CD14-positive monocyte (primary cell): ENCODE measurements at regions not wholly inside any gene's neighbourhood (a gene's known extent, or its start where the extent isn't known, plus 50 kb on each side); places are given as distances from the start of the nearest gene placed in this dataset.

Experiments
- DNase-seq, 3 donors: peaks; one replicate each; pipeline ENCODE4 v3.0.0-alpha.2; 2011 to 2022
- H2AFZ ChIP-seq: 2 replicates; pipeline ENCODE4 v1.6.0; 2012; ENCODE audit warnings: mild to moderate bottlenecking, low read depth, low read length, inconsistent platforms; ENCODE audit not compliant: insufficient read depth, poor library complexity, severe bottlenecking
- H3K27ac ChIP-seq, 2 donors: 1 replicate in 1 of 2; 2 replicates in 1 of 2; pipeline ENCODE4 v1.5.1; 2012 to 2013; ENCODE audit warnings: low read length in 2 of 2, control low read depth in 1 of 2, inconsistent platforms in 1 of 2, low read depth in 1 of 2, mild to moderate bottlenecking in 1 of 2
- H3K27me3 ChIP-seq, 2 donors: one replicate each; pipeline versions ENCODE4 v1.6.0 to v1.6.1; 2011 to 2013; ENCODE audit warnings: low read length in 2 of 2; ENCODE audit not compliant: control insufficient read depth in 2 of 2, insufficient read depth in 2 of 2
- H3K36me3 ChIP-seq, 2 donors: replicated peaks in 1 of 2; 1 replicate in 1 of 2; 2 replicates in 1 of 2; pipeline versions ENCODE4 v1.5.1 to v1.6.1; 2012 to 2013; ENCODE audit warnings: low read length in 2 of 2, control low read depth in 1 of 2, inconsistent platforms in 1 of 2, mild to moderate bottlenecking in 1 of 2; ENCODE audit not compliant: insufficient read depth in 2 of 2, control insufficient read depth in 1 of 2
- H3K4me1 ChIP-seq, 2 donors: 1 replicate in 1 of 2; 2 replicates in 1 of 2; pipeline versions ENCODE4 v1.5.1 to v1.6.1; 2012 to 2013; ENCODE audit warnings: low read length in 2 of 2, control low read depth in 1 of 2, inconsistent platforms in 1 of 2, mild to moderate bottlenecking in 1 of 2, moderate library complexity in 1 of 2; ENCODE audit not compliant: insufficient read depth in 2 of 2, control insufficient read depth in 1 of 2
- H3K4me2 ChIP-seq: replicated peaks from 2 replicates; pipeline ENCODE3; 2012; ENCODE audit warnings: low read length, moderate library complexity, mild to moderate bottlenecking; ENCODE audit not compliant: poor library complexity, severe bottlenecking; ENCODE audit errors: extremely low read depth
- H3K4me3 ChIP-seq, 3 experiments: fragments of 200-600 bp in 1 of 3; sonication (generic) in 1 of 3; replicated peaks in 1 of 3; 1 replicate in 2 of 3; 2 replicates in 1 of 3; pipeline ENCODE4 v1.5.1; 2011 to 2013; ENCODE audit warnings: low read length in 3 of 3, mild to moderate bottlenecking in 3 of 3, control low read depth in 2 of 3, low read depth in 2 of 3, inconsistent platforms in 1 of 3, moderate library complexity in 1 of 3
- H3K79me2 ChIP-seq: 2 replicates; pipeline ENCODE4 v1.6.0; 2012; ENCODE audit warnings: mild to moderate bottlenecking, control low read depth, inconsistent platforms, low read length, moderate library complexity; ENCODE audit not compliant: insufficient read depth
- H3K9ac ChIP-seq: 2 replicates; pipeline ENCODE4 v1.6.0; 2017; ENCODE audit warnings: low read length, mild to moderate bottlenecking; ENCODE audit not compliant: insufficient read depth, poor library complexity, severe bottlenecking
- H3K9me3 ChIP-seq, 2 donors: replicated peaks in 1 of 2; 1 replicate in 1 of 2; 2 replicates in 1 of 2; pipeline versions ENCODE4 v1.5.1 to v1.6.1; 2012 to 2013; ENCODE audit warnings: low read length in 2 of 2, control low read depth in 1 of 2; ENCODE audit not compliant: control insufficient read depth in 1 of 2, insufficient read depth in 1 of 2
- H4K20me1 ChIP-seq: 2 replicates; pipeline ENCODE4 v1.6.0; 2012; ENCODE audit warnings: mild to moderate bottlenecking, low read length, control low read depth, moderate library complexity; ENCODE audit not compliant: insufficient read depth
- H3K27ac Mint-ChIP-seq, 7 donors: one replicate each; pipeline ENCODE4 v1.8.0; 2020; ENCODE audit warnings: mild to moderate bottlenecking in 7 of 7, mixed read lengths in 7 of 7, moderate library complexity in 6 of 7, inconsistent platforms in 2 of 7
- H3K27me3 Mint-ChIP-seq, 3 donors: one replicate each; pipeline ENCODE4 v1.8.0; 2021 to 2022; ENCODE audit warnings: low read depth in 3 of 3, mild to moderate bottlenecking in 3 of 3, mixed read lengths in 3 of 3, moderate library complexity in 3 of 3, inconsistent platforms in 1 of 3
- H3K36me3 Mint-ChIP-seq, 2 donors: one replicate each; pipeline ENCODE4 v1.8.0; 2020; ENCODE audit warnings: mixed read lengths in 2 of 2, inconsistent platforms in 1 of 2, mild to moderate bottlenecking in 1 of 2
- H3K4me1 Mint-ChIP-seq: one replicate; pipeline ENCODE4 v1.8.0; 2020; ENCODE audit warnings: mild to moderate bottlenecking, mixed read lengths
- H3K4me3 Mint-ChIP-seq, 2 donors: one replicate each; pipeline ENCODE4 v1.8.0; 2020; ENCODE audit warnings: mild to moderate bottlenecking in 2 of 2, mixed read lengths in 2 of 2, moderate library complexity in 1 of 2
- H3K9me3 Mint-ChIP-seq, 7 donors: one replicate each; pipeline ENCODE4 v1.8.0; 2020 to 2022; ENCODE audit warnings: mixed read lengths in 7 of 7, mild to moderate bottlenecking in 6 of 7, moderate library complexity in 6 of 7, inconsistent platforms in 2 of 7
- CTCF ChIP-seq: fragments of 200-600 bp; IDR thresholded peaks from one replicate; pipeline ENCODE4 v1.8.0; 2022; ENCODE audit warnings: antibody characterized with exemption, mild to moderate bottlenecking
- WGBS: methylation state at CpG from one replicate; pipeline ENCODE4 v1.1.5; 2013; ENCODE audit warnings: missing lambda C conversion rate; ENCODE audit not compliant: insufficient coverage; 5-methylcytosine and 5-hydroxymethylcytosine counted together
- intact Hi-C, 2 donors: fragments of 100-400 bp; cut with micrococcal nuclease; formaldehyde crosslinking; loops; one replicate each; pipeline versions ENCODE4 v1.15.0 to v1.15.1; 2023

- Histone ChIP-seq H3K9me3 (no peaks in the 10 kb centered on the region), H3K27me3 (peaks cover 10 to 11% of the 10 kb centered on the region in 2 donors), H3K4me2 (no peak overlapping the region), H4K20me1 (no peaks in the 10 kb centered on the region), H2AFZ (no peak overlapping the region), H3K4me3 (no peak overlapping the region), H3K9ac (no peak overlapping the region), H3K36me3 (no peaks in the 10 kb centered on the region), H3K27ac (no peak overlapping the region), H3K79me2 (no peaks in the 10 kb centered on the region), H3K4me1 (no peaks in the 10 kb centered on the region)
- intact Hi-C loops, result no loop called here
- DNase-seq, result no peak
- no peaks in the 10 kb centered on the region for H3K9me3 Mint-ChIP-seq
- 0% methylated on average over 3 of the region's 4 CpGs for WGBS
- H3K4me1 Mint-ChIP-seq, result no peaks in the 10 kb centered on the region
- H3K27me3 Mint-ChIP-seq, result peaks cover 12 to 24% (median 13%) of the 10 kb centered on the region in 3 donors
- H3K36me3 Mint-ChIP-seq, result no peaks in the 10 kb centered on the region
- no peak for TF ChIP-seq CTCF
- H3K4me3 Mint-ChIP-seq, result peak overlapping the region in 1 of 2 donors; percentile 56
- H3K27ac Mint-ChIP-seq, result no peak overlapping the region
Measured at GRCh38 chr4:173924561-173924960, 358.9 kb downstream of the FBXO8 start.

GRCh38 chr4:173919861-173920260 is 363.6 kb downstream of the FBXO8 start:
- TF ChIP-seq CTCF, result no peak

More at GRCh38 chr4:173919861-173920260, 363.6 kb downstream of the FBXO8 start:
- H2AFZ ChIP-seq, result no peak overlapping the region
- Mint-ChIP-seq H3K27me3 (peaks cover 8 to 18% (median 12%) of the 10 kb centered on the region in 3 donors), H3K27ac (no peak overlapping the region), H3K4me3 (no peak overlapping the region), H3K36me3 (no peaks in the 10 kb centered on the region), H3K9me3 (no peaks in the 10 kb centered on the region), H3K4me1 (no peaks in the 10 kb centered on the region)
- H4K20me1 ChIP-seq, result no peaks in the 10 kb centered on the region
- peaks cover 4 to 6% of the 10 kb centered on the region in 2 donors for H3K27me3 ChIP-seq
- H3K36me3 ChIP-seq, result no peaks in the 10 kb centered on the region
- intact Hi-C loops, result no loop called here
- DNase-seq, result no peak
- H3K4me2 ChIP-seq, result no peak overlapping the region
- no peak overlapping the region for H3K27ac ChIP-seq
- no peaks in the 10 kb centered on the region for H3K79me2 ChIP-seq
- no peak overlapping the region for H3K4me3 ChIP-seq
- H3K9ac ChIP-seq, result no peak overlapping the region
- no peaks in the 10 kb centered on the region for H3K4me1 ChIP-seq
- 86% methylated on average over 1 of the region's 1 CpG for WGBS
- no peaks in the 10 kb centered on the region for H3K9me3 ChIP-seq
